ENCODE measurements at regions not wholly inside any gene's neighbourhood (a gene's known extent, or its start where the extent isn't known, plus 50 kb on each side); places are given as distances from the start of the nearest gene placed in this dataset.

DNA sequence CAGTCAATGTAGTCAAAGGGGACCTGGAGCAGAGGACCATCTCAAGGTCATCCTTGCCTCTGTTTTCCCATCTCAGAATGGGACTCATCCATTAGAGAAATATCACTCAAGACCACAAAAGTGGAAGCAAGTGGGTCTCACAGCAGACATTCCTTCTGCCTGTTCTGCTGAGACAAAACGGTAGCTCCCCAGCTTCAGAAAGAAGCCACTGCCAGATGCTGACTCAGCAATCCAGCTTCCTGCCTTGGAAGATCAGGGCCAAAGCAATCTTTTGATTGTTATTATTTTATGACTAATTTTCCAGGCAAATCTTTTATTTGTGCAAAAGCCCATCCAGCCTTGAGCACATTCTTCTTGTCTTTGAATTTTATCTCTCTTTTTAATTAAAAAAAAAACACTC is 86.8 kb downstream of the CCT6B start:
- H3K27me3 Mint-ChIP-seq (ENCODE audit: insufficient read depth): peaks cover 6% of the 10 kb centered on the region
- no peaks in the 10 kb centered on the region for H3K36me3 Mint-ChIP-seq (ENCODE audit: low read depth)
- peaks cover 4% of the 10 kb centered on the region for H3K9me3 Mint-ChIP-seq
- intact Hi-C loops (cut with micrococcal nuclease): no loop called here
- no peak overlapping the region for H3K27ac Mint-ChIP-seq
- DNase-seq (ENCODE audit: low spot score): no peak
- no peaks in the 10 kb centered on the region for H3K4me1 Mint-ChIP-seq (ENCODE audit: low read depth)
- H3K4me3 Mint-ChIP-seq: no peak overlapping the region

DNA sequence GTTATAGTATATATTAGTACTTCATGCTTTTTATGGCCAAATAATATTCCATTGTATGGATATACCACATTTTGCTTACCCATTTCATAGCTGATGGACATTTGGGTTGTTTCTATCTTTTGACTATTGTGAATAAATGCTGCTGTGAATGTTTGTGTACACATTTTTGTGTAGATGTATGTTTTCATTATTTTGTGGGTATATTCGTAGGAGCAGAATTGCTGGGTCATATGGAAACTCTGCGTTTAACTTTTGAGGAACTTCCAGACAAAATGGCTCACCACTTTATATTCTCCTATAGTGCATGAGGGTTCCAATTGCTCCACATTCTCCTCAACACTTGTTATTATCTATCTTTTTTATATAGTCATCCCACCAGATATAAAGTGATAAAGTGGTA is 88.6 kb downstream of the CCT6B start:
- Mint-ChIP-seq H3K36me3 (ENCODE audit: low read depth) (no peaks in the 10 kb centered on the region), H3K4me3 (no peak overlapping the region)
- intact Hi-C loops (cut with micrococcal nuclease): no loop called here

DNA sequence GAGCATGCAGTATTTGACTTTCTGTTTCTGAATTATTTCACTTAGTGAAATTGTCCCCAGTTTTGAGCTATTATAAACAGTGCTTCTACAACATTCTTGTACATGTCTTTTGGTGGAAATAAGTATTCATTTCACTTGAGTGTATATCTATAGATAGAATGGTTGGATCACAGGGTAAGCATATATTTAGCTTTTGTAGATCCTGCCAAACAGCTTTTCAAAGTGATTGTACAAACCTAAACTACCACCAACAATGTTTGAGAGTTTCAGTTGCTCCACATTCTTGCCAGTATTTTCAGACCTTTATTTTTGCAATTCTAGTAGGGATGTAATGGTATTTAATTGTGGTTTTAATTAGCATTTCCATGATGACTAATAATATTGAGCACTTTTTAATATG is 91.6 kb downstream of the CCT6B start:
- Mint-ChIP-seq H3K36me3 (ENCODE audit: low read depth) (no peaks in the 10 kb centered on the region), H3K27ac (no peak overlapping the region), H3K27me3 (ENCODE audit: insufficient read depth) (peaks cover 10% of the 10 kb centered on the region), H3K4me1 (ENCODE audit: low read depth) (no peaks in the 10 kb centered on the region), H3K9me3 (peaks cover 11% of the 10 kb centered on the region), H3K4me3 (no peak overlapping the region)
- intact Hi-C loops (cut with micrococcal nuclease): no loop called here
- DNase-seq (ENCODE audit: low spot score): no peak

More for the DNA sequence above, 88.6 kb downstream of the CCT6B start:
- Mint-ChIP-seq H3K27me3 (ENCODE audit: insufficient read depth) (peaks cover 8% of the 10 kb centered on the region), H3K27ac (no peak overlapping the region), H3K9me3 (peaks cover 11% of the 10 kb centered on the region), H3K4me1 (ENCODE audit: low read depth) (no peaks in the 10 kb centered on the region)
- DNase-seq (ENCODE audit: low spot score): no peak

DNA sequence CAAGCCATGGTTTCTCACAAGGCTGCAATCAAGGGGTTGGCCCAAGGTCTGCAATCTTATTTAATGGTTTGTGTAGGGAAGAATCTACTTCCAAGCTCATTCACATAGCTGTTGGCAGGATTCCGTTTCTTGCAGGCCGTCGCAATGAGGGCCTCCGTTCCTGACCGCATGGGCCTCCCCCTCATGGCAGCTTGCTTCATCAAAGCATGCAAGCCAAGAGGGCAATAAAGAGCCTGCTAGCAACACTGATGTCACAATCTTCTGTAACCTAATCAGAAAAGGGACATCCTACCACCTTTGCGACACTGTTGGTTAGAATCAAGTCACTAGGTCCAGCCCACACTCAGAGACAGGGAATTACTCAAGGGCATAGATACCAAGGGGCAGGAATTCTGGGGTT is 95.5 kb downstream of the CCT6B start:
- Mint-ChIP-seq H3K4me1 (ENCODE audit: low read depth) (no peaks in the 10 kb centered on the region), H3K9me3 (peaks cover 7% of the 10 kb centered on the region), H3K36me3 (ENCODE audit: low read depth) (no peaks in the 10 kb centered on the region), H3K27me3 (ENCODE audit: insufficient read depth) (peaks cover 16% of the 10 kb centered on the region), H3K27ac (no peak overlapping the region), H3K4me3 (no peak overlapping the region)
- DNase-seq (ENCODE audit: low spot score): no peak
- intact Hi-C loops (cut with micrococcal nuclease): no loop called here

DNA sequence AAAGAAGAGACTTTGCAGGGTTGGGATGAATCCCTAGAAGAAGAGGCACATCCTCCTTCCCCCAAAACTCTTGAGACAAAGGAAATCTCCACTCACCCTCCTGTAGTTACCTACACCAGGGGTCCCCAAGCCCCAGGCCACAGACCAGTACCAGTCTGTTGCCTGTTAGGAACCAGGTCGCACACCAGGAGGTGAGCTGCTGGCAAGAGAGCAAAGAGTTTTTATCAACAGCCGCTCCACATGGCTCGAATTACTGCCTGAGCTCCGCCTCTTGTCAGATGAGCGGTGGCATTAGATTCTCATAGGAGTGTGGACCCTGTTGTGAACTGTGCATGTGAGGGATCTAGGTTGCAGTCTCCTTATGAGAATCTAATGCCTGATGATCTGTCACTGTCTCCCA is 98.9 kb downstream of the CCT6B start:
- Mint-ChIP-seq H3K36me3 (ENCODE audit: low read depth) (no peaks in the 10 kb centered on the region), H3K4me3 (no peak overlapping the region), H3K4me1 (ENCODE audit: low read depth) (peaks cover 5% of the 10 kb centered on the region), H3K27me3 (ENCODE audit: insufficient read depth) (peaks cover 9% of the 10 kb centered on the region), H3K27ac (no peak overlapping the region), H3K9me3 (no peaks in the 10 kb centered on the region)
- intact Hi-C loops (cut with micrococcal nuclease): no loop called here
- DNase-seq (ENCODE audit: low spot score): no peak

DNA sequence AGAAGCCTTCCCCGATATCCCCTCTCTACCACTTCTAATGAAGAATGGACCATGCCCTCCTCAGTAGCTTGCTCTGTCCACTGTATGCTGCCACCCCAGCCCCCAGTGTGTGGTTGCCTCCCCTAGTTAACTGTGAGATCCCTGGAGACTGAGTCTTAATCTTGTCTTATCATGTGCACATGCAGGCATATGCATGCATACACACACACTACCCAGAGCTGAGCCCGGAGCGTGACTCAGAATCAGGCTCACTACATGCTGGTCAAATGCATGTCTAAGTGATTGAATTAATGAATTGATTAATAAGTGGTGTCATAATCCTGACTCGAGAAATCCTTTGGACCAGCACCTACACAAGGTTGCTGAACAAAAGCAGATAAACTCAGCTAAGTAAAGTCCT is 99.4 kb downstream of the CCT6B start:
- Mint-ChIP-seq H3K9me3 (no peaks in the 10 kb centered on the region), H3K27me3 (ENCODE audit: insufficient read depth) (peaks cover 9% of the 10 kb centered on the region), H3K36me3 (ENCODE audit: low read depth) (no peaks in the 10 kb centered on the region), H3K4me3 (no peak overlapping the region), H3K4me1 (ENCODE audit: low read depth) (peaks cover 5% of the 10 kb centered on the region), H3K27ac (no peak overlapping the region)
- no peak for DNase-seq (ENCODE audit: low spot score)
- intact Hi-C loops (cut with micrococcal nuclease): no loop called here

DNA sequence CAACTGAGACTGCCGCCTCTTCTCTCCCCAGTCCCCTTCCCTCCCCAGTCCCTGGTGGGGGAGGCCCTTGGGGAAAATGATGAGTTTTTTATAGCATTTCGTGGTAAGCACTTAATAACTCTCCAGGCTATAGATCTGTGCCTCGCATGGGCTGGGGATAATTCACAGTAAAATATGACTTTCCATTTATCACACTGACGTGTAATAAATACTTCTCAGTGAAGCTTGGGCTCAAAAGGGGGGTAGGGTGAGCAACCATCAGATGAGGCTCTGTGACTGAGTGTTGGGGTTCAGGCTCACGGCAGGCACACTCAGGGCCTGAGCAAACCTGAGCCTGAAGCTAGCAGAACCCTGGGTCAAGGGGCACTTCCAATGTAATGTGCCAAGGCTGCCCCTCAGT is 101.6 kb downstream of the CCT6B start:
- no peak overlapping the region for H3K4me3 Mint-ChIP-seq
- no peak overlapping the region for H3K27ac Mint-ChIP-seq
- H3K27me3 Mint-ChIP-seq (ENCODE audit: insufficient read depth): peaks cover 6% of the 10 kb centered on the region
- peaks cover 5% of the 10 kb centered on the region for H3K4me1 Mint-ChIP-seq (ENCODE audit: low read depth)
- no peaks in the 10 kb centered on the region for H3K36me3 Mint-ChIP-seq (ENCODE audit: low read depth)
- no peak for DNase-seq (ENCODE audit: low spot score)
- intact Hi-C loops (cut with micrococcal nuclease): no loop called here
- no peaks in the 10 kb centered on the region for H3K9me3 Mint-ChIP-seq

DNA sequence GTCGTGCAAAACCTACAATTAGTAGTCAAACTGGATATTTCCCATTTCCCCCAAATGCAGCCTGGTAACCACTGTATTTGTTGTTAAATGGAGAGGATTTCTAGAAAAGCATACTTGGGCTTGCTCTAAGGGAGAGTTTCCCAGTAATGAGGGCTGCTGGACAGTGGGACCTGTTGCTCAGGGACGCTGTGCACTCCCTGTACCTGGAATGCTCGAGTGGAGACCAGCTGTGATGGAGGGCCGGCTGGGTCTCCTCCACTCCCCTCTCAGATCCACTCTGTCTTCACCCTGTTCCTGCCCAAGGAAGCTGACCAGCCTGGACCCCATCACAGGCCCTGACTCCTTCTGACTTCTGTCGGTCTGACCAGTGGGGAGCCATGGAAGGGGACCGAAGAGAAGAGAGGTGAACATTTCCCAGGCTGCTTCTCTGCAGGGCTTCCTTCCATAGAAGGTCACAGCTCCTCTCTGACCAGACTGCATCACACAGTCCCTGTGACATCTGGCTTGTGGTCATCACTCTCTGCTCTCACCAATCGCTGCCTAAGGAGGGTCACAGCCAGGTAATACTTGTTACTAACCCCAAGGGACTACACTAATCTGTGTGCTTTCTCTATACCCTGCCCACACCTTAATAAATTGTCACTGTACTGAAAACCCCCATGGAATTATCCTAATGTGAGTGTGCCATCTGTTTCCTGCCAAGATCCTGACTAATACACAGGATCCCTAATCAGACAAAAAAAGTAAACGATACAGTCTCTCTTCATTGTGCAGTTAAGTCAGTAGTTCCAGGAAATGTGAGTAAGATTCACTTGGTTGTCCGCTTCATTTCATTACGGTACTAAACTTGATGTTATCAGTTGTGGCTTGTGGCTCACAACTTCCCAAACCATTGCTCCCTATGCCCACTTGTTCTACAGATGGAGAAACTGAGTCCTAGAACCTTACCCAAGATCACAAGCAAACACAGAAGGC is 102.4 kb downstream of the CCT6B start:
- no peaks in the 10 kb centered on the region for H3K36me3 Mint-ChIP-seq (ENCODE audit: low read depth)
- intact Hi-C loops (cut with micrococcal nuclease): no loop called here

DNA sequence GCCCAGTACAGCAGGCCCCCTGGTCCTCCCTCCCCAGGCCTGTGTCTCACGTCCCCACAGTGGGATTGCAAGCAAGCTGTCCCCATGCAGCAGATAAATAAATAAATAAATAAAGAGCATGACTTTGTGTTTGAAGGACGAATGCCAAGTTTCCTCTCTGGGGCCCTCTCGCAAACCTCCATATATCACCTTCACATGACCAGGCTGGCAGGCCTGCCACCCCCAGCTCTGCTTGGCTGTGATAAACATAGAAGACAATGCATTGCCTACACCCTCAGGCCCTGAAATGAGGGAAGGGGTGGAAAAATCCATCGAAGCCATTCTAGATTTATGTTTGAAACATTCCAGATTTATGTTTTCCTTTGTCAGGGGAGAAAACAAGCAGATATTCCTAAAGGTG is 107.3 kb downstream of the CCT6B start:
- no peaks in the 10 kb centered on the region for H3K27me3 Mint-ChIP-seq (ENCODE audit: insufficient read depth)
- no peaks in the 10 kb centered on the region for H3K36me3 Mint-ChIP-seq (ENCODE audit: low read depth)
- H3K9me3 Mint-ChIP-seq: no peaks in the 10 kb centered on the region
- no peak overlapping the region for H3K27ac Mint-ChIP-seq
- no peak for DNase-seq (ENCODE audit: low spot score)
- H3K4me1 Mint-ChIP-seq (ENCODE audit: low read depth): peaks cover under 1% of the 10 kb centered on the region
- H3K4me3 Mint-ChIP-seq: no peak overlapping the region
- intact Hi-C loops (cut with micrococcal nuclease): no loop called here

More for the DNA sequence above, 102.4 kb downstream of the CCT6B start:
- H3K4me1 Mint-ChIP-seq (ENCODE audit: low read depth): peaks cover 5% of the 10 kb centered on the region
- no peak overlapping the region for H3K4me3 Mint-ChIP-seq
- peaks cover 5% of the 10 kb centered on the region for H3K27me3 Mint-ChIP-seq (ENCODE audit: insufficient read depth)
- H3K9me3 Mint-ChIP-seq: no peaks in the 10 kb centered on the region
- no peak overlapping the region for H3K27ac Mint-ChIP-seq
- no peak for DNase-seq (ENCODE audit: low spot score)

DNA sequence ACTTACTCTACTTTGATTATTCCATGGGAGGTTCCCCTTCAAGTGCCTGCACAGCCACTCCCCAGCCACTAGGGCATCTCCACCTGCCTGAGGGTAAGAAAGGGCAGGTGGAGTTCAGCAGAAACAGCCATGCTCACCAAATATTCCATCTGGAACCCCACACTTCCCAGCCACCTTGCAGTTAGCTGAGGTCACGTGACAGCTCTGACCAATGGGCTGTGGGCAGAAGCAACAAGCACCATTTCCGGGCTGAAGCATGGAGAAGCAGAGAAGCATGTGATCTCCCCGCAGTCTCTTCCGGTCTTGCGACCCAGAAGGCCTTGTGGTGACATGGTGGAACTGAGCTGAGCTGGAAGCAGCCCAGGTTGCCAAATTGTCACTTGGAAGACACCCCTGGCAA is 108.6 kb downstream of the CCT6B start:
- DNase-seq (ENCODE audit: low spot score): no peak
- no peak overlapping the region for H3K27ac Mint-ChIP-seq
- H3K9me3 Mint-ChIP-seq: no peaks in the 10 kb centered on the region
- H3K36me3 Mint-ChIP-seq (ENCODE audit: low read depth): no peaks in the 10 kb centered on the region
- no peaks in the 10 kb centered on the region for H3K27me3 Mint-ChIP-seq (ENCODE audit: insufficient read depth)
- intact Hi-C loops (cut with micrococcal nuclease): no loop called here
- H3K4me3 Mint-ChIP-seq: no peak overlapping the region
- no peaks in the 10 kb centered on the region for H3K4me1 Mint-ChIP-seq (ENCODE audit: low read depth)

DNA sequence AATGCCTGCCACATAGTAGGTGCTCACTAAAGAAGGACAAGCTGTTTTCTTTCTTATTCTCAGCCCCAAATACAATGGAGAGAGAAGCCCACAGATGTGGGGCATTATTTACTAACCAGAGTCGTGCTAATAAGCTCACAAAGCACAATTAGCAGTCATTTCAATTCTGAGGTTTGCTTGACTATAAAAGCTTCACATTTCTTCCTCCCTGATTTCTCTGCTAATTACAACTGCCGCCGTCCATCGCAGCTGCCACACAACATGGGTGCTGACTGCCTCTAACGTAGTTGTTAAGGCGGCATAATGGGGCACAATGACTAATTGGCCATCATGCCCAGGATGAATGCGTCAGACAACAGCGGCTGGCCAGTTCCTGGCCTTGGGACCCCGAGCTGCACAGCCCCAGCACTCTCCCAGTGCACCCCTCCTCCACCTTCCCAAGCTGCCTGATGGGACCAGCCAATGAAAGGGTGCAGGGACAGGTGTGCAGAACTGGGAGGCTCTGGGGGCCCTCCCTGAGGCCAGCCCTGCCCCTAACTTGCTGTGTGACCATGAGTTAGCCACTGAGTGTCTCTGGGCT is 109.2 kb downstream of the CCT6B start:
- intact Hi-C loops (cut with micrococcal nuclease): no loop called here
- no peaks in the 10 kb centered on the region for H3K9me3 Mint-ChIP-seq
- H3K4me1 Mint-ChIP-seq (ENCODE audit: low read depth): no peaks in the 10 kb centered on the region
- H3K27me3 Mint-ChIP-seq (ENCODE audit: insufficient read depth): no peaks in the 10 kb centered on the region
- no peak overlapping the region for H3K4me3 Mint-ChIP-seq
- DNase-seq (ENCODE audit: low spot score): no peak
- no peak overlapping the region for H3K27ac Mint-ChIP-seq
- H3K36me3 Mint-ChIP-seq (ENCODE audit: low read depth): no peaks in the 10 kb centered on the region

DNA sequence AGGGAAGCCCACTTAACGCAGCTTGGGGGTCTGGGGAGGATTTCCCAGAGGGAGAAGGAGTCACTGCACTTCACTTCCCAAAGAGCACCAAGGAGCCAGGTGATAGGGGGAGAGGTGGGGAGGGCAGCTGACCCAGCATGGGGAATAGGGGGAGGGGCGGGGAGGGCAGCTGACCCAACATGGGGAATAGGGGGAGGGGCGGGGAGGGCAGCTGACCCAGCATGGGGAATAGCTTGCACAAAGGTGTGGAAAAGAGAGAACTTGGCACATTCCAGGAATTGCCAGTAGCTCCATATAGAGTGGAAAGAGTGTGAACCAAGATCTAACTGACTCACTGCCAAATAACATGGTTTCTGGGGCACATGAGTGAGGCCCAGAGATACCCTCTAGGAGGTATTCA is 110.3 kb downstream of the CCT6B start:
- Mint-ChIP-seq H3K36me3 (ENCODE audit: low read depth) (no peaks in the 10 kb centered on the region), H3K27ac (no peak overlapping the region), H3K4me1 (ENCODE audit: low read depth) (no peaks in the 10 kb centered on the region), H3K4me3 (no peak overlapping the region), H3K9me3 (no peaks in the 10 kb centered on the region), H3K27me3 (ENCODE audit: insufficient read depth) (no peaks in the 10 kb centered on the region)
- no peak for DNase-seq (ENCODE audit: low spot score)
- intact Hi-C loops (cut with micrococcal nuclease): no loop called here

DNA sequence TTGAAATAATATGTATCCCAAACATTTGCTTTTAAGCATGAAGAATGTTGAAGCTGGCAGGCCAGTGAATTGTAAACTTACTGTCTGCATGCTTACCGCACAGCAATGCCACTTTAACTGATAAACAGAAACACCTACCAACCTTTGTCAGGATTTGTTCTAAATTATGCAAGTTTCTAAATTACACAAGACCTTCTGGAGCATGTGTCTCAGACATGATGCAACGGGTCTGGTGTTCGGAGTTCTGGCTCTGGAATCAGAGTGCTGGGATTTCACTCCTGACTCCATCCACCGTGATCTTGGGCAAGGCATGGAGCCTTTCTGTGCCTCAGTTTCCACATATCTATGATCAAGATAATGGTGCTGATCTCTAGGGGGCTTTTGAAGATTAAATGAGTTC is 111.2 kb downstream of the CCT6B start:
- no peak overlapping the region for H3K27ac Mint-ChIP-seq
- intact Hi-C loops (cut with micrococcal nuclease): no loop called here
- no peak for DNase-seq (ENCODE audit: low spot score)
- H3K36me3 Mint-ChIP-seq (ENCODE audit: low read depth): no peaks in the 10 kb centered on the region
- H3K4me3 Mint-ChIP-seq: no peak overlapping the region
- no peaks in the 10 kb centered on the region for H3K9me3 Mint-ChIP-seq
- H3K27me3 Mint-ChIP-seq (ENCODE audit: insufficient read depth): no peaks in the 10 kb centered on the region
- H3K4me1 Mint-ChIP-seq (ENCODE audit: low read depth): no peaks in the 10 kb centered on the region
